K562 (cell line): ENCODE measurements at regions not wholly inside any gene's neighbourhood (a gene's known extent, or its start where the extent isn't known, plus 50 kb on each side); places are given as distances from the start of the nearest gene placed in this dataset. TPM values are rescaled to one million over a fixed set of nuclear protein-coding genes. Genes with fewer than 3 reads are reported as not detected.

Experiments
- ATAC-seq: fragments of 200-7000 bp; cut with Tn5 transposase; 3 replicates; pipeline ENCODE4 v1.9.1; 2020; ENCODE audit warnings: moderate library complexity
- BruUV-seq: library from RNA; stranded (reverse); fragments of 400-500 nt; replicated peaks from 2 replicates; lab custom pipeline; 2021; lab: Mats Ljungman, UMichigan
- CTCF ChIA-PET: fragments of 300-600 bp; formaldehyde crosslinking; extraction: SDS; loops from one replicate; lab custom pipeline; 2021; ENCODE audit warnings: low intra/inter-chr PET ratio; lab: Yijun Ruan, JAX
- POLR2A ChIA-PET: fragments of 300-600, 350-650 bp; sonication (Branson Sonifier 250); formaldehyde crosslinking; extraction: SDS; loops from one replicate; lab custom pipeline; 2021; ENCODE audit warnings: antibody characterized with exemption, inconsistent platforms; lab: Yijun Ruan, JAX
- DNase-seq, 4 experiments: peaks; one replicate each; pipeline versions ENCODE4 v3.0.0 to v3.0.0-alpha.2; 2011 to 2018; ENCODE audit warnings: low spot score in 3 of 4, mixed read lengths in 3 of 4; ENCODE audit errors: extremely low read depth in 1 of 4
- FAIRE-seq: peaks from 2 replicates; lab custom pipeline; 2011; peaks lifted over from hg19 to GRCh38; lab: Jason Lieb, UNC
- H2AFZ ChIP-seq: 2 replicates; pipeline ENCODE4 v1.6.0; 2011; ENCODE audit warnings: low read depth, low read length, control low read depth, inconsistent platforms
- H3K27ac ChIP-seq: fragments of 200-600 bp; 3 replicates; pipeline ENCODE4 v1.8.0; 2011; ENCODE audit warnings: low read depth, mild to moderate bottlenecking, control low read depth, inconsistent platforms, low read length, moderate library complexity, mixed read lengths; ENCODE audit errors: extremely low read depth
- H3K27me3 ChIP-seq, 2 experiments: fragments of 300-600 bp in 1 of 2; 2 replicates in 1 of 2; 3 replicates in 1 of 2; pipeline versions ENCODE4 v1.6.0 to v1.8.0; 2011; ENCODE audit warnings: inconsistent platforms in 2 of 2, low read length in 2 of 2, mild to moderate bottlenecking in 1 of 2, mixed read lengths in 1 of 2, moderate library complexity in 1 of 2; ENCODE audit not compliant: control insufficient read depth in 2 of 2, insufficient read depth in 2 of 2
- H3K36me3 ChIP-seq: fragments of 300-600 bp; 3 replicates; pipeline ENCODE4 v1.8.0; 2011; ENCODE audit warnings: mild to moderate bottlenecking, low read length, inconsistent platforms; ENCODE audit not compliant: control insufficient read depth, insufficient read depth
- H3K4me1 ChIP-seq, 2 experiments: fragments of 200-600 bp in 1 of 2; replicated peaks in 1 of 2; 2 replicates in 1 of 2; 3 replicates in 1 of 2; pipeline versions ENCODE4 v1.5.1 to v1.8.0; 2011; ENCODE audit warnings: inconsistent platforms in 2 of 2, low read length in 2 of 2, mild to moderate bottlenecking in 1 of 2, mixed read lengths in 1 of 2, moderate library complexity in 1 of 2; ENCODE audit not compliant: control insufficient read depth in 2 of 2, insufficient read depth in 2 of 2
- H3K4me2 ChIP-seq: 2 replicates; pipeline ENCODE4 v1.6.1; 2011; ENCODE audit warnings: low read length, control low read depth, inconsistent platforms, mixed read lengths; ENCODE audit not compliant: insufficient read depth
- H3K4me3 ChIP-seq: fragments of 200-600 bp; sonication (generic), shearing (Covaris generic); 2 replicates; pipeline ENCODE4 v1.5.1; 2016; ENCODE audit warnings: control low read depth, inconsistent platforms
- H3K79me2 ChIP-seq: fragments of 200-600 bp; 3 replicates; pipeline ENCODE4 v1.8.0; 2011; ENCODE audit warnings: low read length, inconsistent platforms; ENCODE audit not compliant: control insufficient read depth, insufficient read depth
- H3K9ac ChIP-seq, 2 experiments: 2 replicates each; pipeline versions ENCODE4 v1.6.0 to v1.6.1; 2011; ENCODE audit warnings: low read depth in 2 of 2, low read length in 2 of 2, control low read depth in 1 of 2, inconsistent platforms in 1 of 2, mild to moderate bottlenecking in 1 of 2, mixed read lengths in 1 of 2; ENCODE audit not compliant: insufficient read depth in 1 of 2
- H3K9me1 ChIP-seq: one replicate; pipeline ENCODE4 v1.6.0; 2011; ENCODE audit warnings: inconsistent platforms, mild to moderate bottlenecking, low read length, moderate library complexity; ENCODE audit not compliant: control insufficient read depth, insufficient read depth
- H3K9me3 ChIP-seq: replicated peaks from 2 replicates; pipeline ENCODE4 v1.5.1; 2011; ENCODE audit warnings: low read depth, low read length, inconsistent platforms; ENCODE audit not compliant: control insufficient read depth, insufficient read depth
- H4K20me1 ChIP-seq: replicated peaks from 2 replicates; pipeline ENCODE4 v1.6.1; 2011; ENCODE audit warnings: low read length, inconsistent platforms, mixed read lengths; ENCODE audit not compliant: control insufficient read depth, insufficient read depth
- ADNP ChIP-seq: fragments of 200-800 bp; sonication (Bioruptor generic); IDR thresholded peaks from 2 replicates; pipeline ENCODE4 v1.6.1; 2016; ENCODE audit warnings: missing genetic modification characterization, missing compliant biosample characterization
- ILK ChIP-seq: fragments of 450-650 bp; IDR thresholded peaks from 2 replicates; pipeline ENCODE4 v1.6.1; 2016; ENCODE audit warnings: missing genetic modification characterization, low read depth, mild to moderate bottlenecking, missing compliant biosample characterization, moderate library complexity, borderline replicate concordance
- KAT2B ChIP-seq: IDR thresholded peaks from one replicate; pipeline ENCODE4 v1.6.1; 2012; ENCODE audit warnings: low read depth, mild to moderate bottlenecking, control low read depth, inconsistent platforms, low read length, moderate library complexity
- NR2C2 ChIP-seq, 2 experiments: fragments of 200-800 bp in 1 of 2; sonication (Bioruptor generic) in 1 of 2; sonication (generic) in 1 of 2; formaldehyde crosslinking in 1 of 2; IDR thresholded peaks; 2 replicates each; pipeline versions ENCODE4 v1.6.1 to v1.8.0; 2016 to 2022; ENCODE audit warnings: mild to moderate bottlenecking in 1 of 2, missing compliant biosample characterization in 1 of 2, missing genetic modification characterization in 1 of 2, missing genetic modification reagents in 1 of 2
- PHF21A ChIP-seq: fragments of 450-650 bp; IDR thresholded peaks from 2 replicates; pipeline ENCODE4 v1.6.1; 2017; ENCODE audit warnings: low read depth, borderline replicate concordance
- RBM22 ChIP-seq: fragments of 200-400 bp; formaldehyde crosslinking; IDR thresholded peaks from 2 replicates; pipeline ENCODE4 v1.6.1; 2018; ENCODE audit warnings: low read length, low read depth; ENCODE audit not compliant: poor library complexity, severe bottlenecking
- ZNF589 ChIP-seq: fragments of 200-800 bp; sonication (Bioruptor generic); IDR thresholded peaks from 2 replicates; pipeline ENCODE4 v1.6.1; 2016; ENCODE audit warnings: low read depth, missing genetic modification characterization, missing compliant biosample characterization
- ZZZ3 ChIP-seq: fragments of 450-650 bp; IDR thresholded peaks from 2 replicates; pipeline ENCODE4 v1.6.1; 2016; ENCODE audit warnings: antibody characterized with exemption, mild to moderate bottlenecking, moderate library complexity
- WGBS: fragments of 100-300 bp; shearing (Covaris generic); methylation state at CpG from one replicate; pipeline ENCODE4 v1.1.6; 2016; ENCODE audit warnings: low coverage, mixed read lengths; ENCODE audit not compliant: insufficient coverage; ENCODE audit errors: missing lambda C conversion rate; 5-methylcytosine and 5-hydroxymethylcytosine counted together
- in situ Hi-C: fragments of 300-500 bp; cut with MboI; formaldehyde crosslinking; loops from 4 replicates; pipeline ENCODE4 v1.15.0; 2018; ENCODE audit warnings: inconsistent platforms, mixed read lengths
- intact Hi-C: fragments of 100-400 bp; cut with micrococcal nuclease; formaldehyde crosslinking; loops from 2 replicates; pipeline ENCODE4 v1.14.2; 2022
- small RNA-seq: library from RNA; depleted of rRNA; stranded (forward); fragments of <200 nt; gene quantifications from one replicate; pipeline ENCODE3, GENCODE V24; 2014
- TF ChIP-seq, protein P1 (sequence below): sonication (generic); formaldehyde crosslinking; IDR thresholded peaks from 2 replicates; pipeline ENCODE4 v1.8.0; 2022; ENCODE audit warnings: mild to moderate bottlenecking, missing genetic modification reagents

DNA sequence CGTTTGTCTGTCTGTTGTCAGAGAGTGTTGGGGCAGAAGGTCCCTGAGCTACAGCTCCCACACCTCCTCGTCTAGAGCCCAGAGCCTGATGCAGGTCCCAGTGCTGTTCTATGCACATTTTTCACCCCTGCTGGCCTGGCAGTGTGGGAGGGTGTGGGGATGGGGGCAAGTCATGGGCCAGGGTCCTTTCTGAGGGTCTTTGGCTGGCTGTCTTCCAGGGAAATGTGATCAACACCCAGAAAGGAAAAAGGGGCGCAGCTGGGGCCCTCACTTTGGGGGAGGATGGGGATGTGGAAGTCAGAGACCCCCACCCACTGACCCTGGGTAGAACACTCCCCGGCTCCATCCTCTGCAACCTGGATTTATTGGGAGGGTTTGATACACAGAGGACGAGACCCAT is 50.0 kb upstream of the ZNF716 start:
- DNase-seq (no peak), FAIRE-seq (no peak), ATAC-seq (no peak)
- no peaks in the 10 kb centered on the region for H4K20me1 ChIP-seq
- no peaks in the 10 kb centered on the region for H3K27me3 ChIP-seq
- no TSS peak for BruUV-seq
- in situ Hi-C loops, result no loop called here
- no peaks in the 10 kb centered on the region for H3K9me3 ChIP-seq
- no peak overlapping the region for H3K9ac ChIP-seq
- no peaks in the 10 kb centered on the region for H3K9me1 ChIP-seq
- no peaks in the 10 kb centered on the region for H3K36me3 ChIP-seq
- intact Hi-C loops, result no loop called here
- WGBS, result 0% methylated on average over 4 of the region's 5 CpGs
- H2AFZ ChIP-seq, result no peak overlapping the region
- POLR2A ChIA-PET, result no interaction called here
- no peak overlapping the region for H3K27ac ChIP-seq
- no peak overlapping the region for H3K4me3 ChIP-seq
- H3K4me1 ChIP-seq, result no peaks in the 10 kb centered on the region
- H3K79me2 ChIP-seq, result no peaks in the 10 kb centered on the region
- CTCF ChIA-PET, result no interaction called here
- H3K4me2 ChIP-seq, result no peak overlapping the region
- no peak for TF ChIP-seq ZZZ3
- no peak for TF ChIP-seq RBM22
- no peak for TF ChIP-seq ADNP (tag)
- TF ChIP-seq PHF21A, result no peak
- TF ChIP-seq NR2C2 (CRISPR knock-in tag; IDR thresholded peaks at IDR 0.05), result no peak
- no peak for TF ChIP-seq NR2C2 (tag; IDR thresholded peaks at IDR 0.05)
- TF ChIP-seq, protein P1, sequence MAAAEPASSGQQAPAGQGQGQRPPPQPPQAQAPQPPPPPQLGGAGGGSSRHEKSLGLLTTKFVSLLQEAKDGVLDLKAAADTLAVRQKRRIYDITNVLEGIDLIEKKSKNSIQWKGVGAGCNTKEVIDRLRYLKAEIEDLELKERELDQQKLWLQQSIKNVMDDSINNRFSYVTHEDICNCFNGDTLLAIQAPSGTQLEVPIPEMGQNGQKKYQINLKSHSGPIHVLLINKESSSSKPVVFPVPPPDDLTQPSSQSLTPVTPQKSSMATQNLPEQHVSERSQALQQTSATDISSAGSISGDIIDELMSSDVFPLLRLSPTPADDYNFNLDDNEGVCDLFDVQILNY (CRISPR knock-in tag), result no peak
- no peak for TF ChIP-seq KAT2B
- no peak for TF ChIP-seq ILK (tag)
- TF ChIP-seq ZNF589 (CRISPR knock-in tag), result no peak

Small RNA genes lying in the stretch of these regions (small RNA-seq; reads per million reads assigned to genes)
- gene RNU7-157P, result not detected
